AG04450 (cell line): ENCODE measurements at regions not wholly inside any gene's neighbourhood (a gene's known extent, or its start where the extent isn't known, plus 50 kb on each side); places are given as distances from the start of the nearest gene placed in this dataset.
"Not testable (repeated sequence)": the region's sequence is repeated elsewhere in the genome, so short reads cannot be mapped to it uniquely, and the experiment has no call there.

ENCODE experiments used
- CTCF ChIA-PET: fragments of 300-600, 350-600 bp; formaldehyde crosslinking; extraction: SDS; loops from one replicate; lab custom pipeline; 2022; ENCODE audit warnings: antibody characterized with exemption, inconsistent platforms; lab: Charles Lee
- POLR2A ChIA-PET: fragments of 350-600 bp; formaldehyde crosslinking; extraction: SDS; loops from one replicate; lab custom pipeline; 2021; ENCODE audit warnings: antibody characterized with exemption, inconsistent platforms; lab: Yijun Ruan, JAX
- DNase-seq: peaks from one replicate; pipeline ENCODE4 v3.0.0-alpha.2; 2011; ENCODE audit warnings: low read depth, low spot score
- H3K27ac ChIP-seq: one replicate; pipeline ENCODE4 v1.5.1; 2012; ENCODE audit warnings: low read depth, low read length, control low read depth
- H3K27me3 ChIP-seq: one replicate; pipeline ENCODE4 v1.6.0; 2012; ENCODE audit warnings: low read length; ENCODE audit not compliant: control insufficient read depth, insufficient read depth
- H3K4me3 ChIP-seq: 2 replicates; pipeline ENCODE4 v1.5.1; 2011; ENCODE audit warnings: mild to moderate bottlenecking, low read depth, low read length, control low read depth
- H3K9me3 ChIP-seq: 2 replicates; pipeline ENCODE4 v1.5.1; 2012; ENCODE audit warnings: low read length; ENCODE audit not compliant: control insufficient read depth, insufficient read depth
- CTCF ChIP-seq: IDR thresholded peaks from 2 replicates; pipeline ENCODE4 v1.5.1; 2011; ENCODE audit warnings: low read depth, low read length, control low read depth, inconsistent platforms

GRCh38 chr5:92835712-92836111 is 745.3 kb downstream of the NR2F1-AS1 start:
- ChIA-PET CTCF (interaction anchor here (1.2 kb wide), 1 partner anchor 148 kb away, joined by 5 read pairs; no protein-coding TSS in a partner anchor), POLR2A (interaction anchor here (0.8 kb wide), 1 partner anchor 15 kb away, joined by 3 read pairs; no protein-coding TSS in a partner anchor)
- Histone ChIP-seq H3K4me3 (no peak overlapping the region), H3K27me3 (no peaks in the 10 kb centered on the region), H3K9me3 (peaks cover 8% of the 10 kb centered on the region), H3K27ac (no peak overlapping the region)
- TF ChIP-seq CTCF: no peak
- DNase-seq: no peak

GRCh38 chr5:92823551-92823950 is 757.5 kb downstream of the NR2F1-AS1 start:
- POLR2A ChIA-PET, H3K27ac ChIP-seq, DNase-seq, CTCF ChIA-PET, H3K9me3 ChIP-seq, H3K4me3 ChIP-seq, H3K27me3 ChIP-seq: not testable (repeated sequence)

- no peak for DNase-seq
- no peak for TF ChIP-seq CTCF
- Histone ChIP-seq H3K4me3 (no peak overlapping the region), H3K9me3 (no peaks in the 10 kb centered on the region), H3K27ac (no peak overlapping the region), H3K27me3 (no peaks in the 10 kb centered on the region)
- ChIA-PET CTCF (no interaction called here), POLR2A (no interaction called here)
Measured at GRCh38 chr5:92822183-92822582, 758.8 kb downstream of the NR2F1-AS1 start.

- no peak for DNase-seq
- H3K27ac ChIP-seq: no peak overlapping the region
- no peaks in the 10 kb centered on the region for H3K9me3 ChIP-seq
- POLR2A ChIA-PET: no interaction called here
- no peaks in the 10 kb centered on the region for H3K27me3 ChIP-seq
- no peak for TF ChIP-seq CTCF
- CTCF ChIA-PET: interaction anchor here (0.7 to 0.9 kb wide), 2 partner anchors 36 to 788 kb away, joined by 3 read pairs; no protein-coding TSS in a partner anchor
- no peak overlapping the region for H3K4me3 ChIP-seq
Measured at GRCh38 chr5:92809855-92810465, 771.1 kb downstream of the NR2F1-AS1 start.

- Histone ChIP-seq H3K4me3 (no peak overlapping the region), H3K9me3 (no peaks in the 10 kb centered on the region), H3K27ac (no peak overlapping the region), H3K27me3 (no peaks in the 10 kb centered on the region)
- TF ChIP-seq CTCF: no peak
- POLR2A ChIA-PET: no interaction called here
- DNase-seq: no peak
- CTCF ChIA-PET: no interaction called here
Measured at GRCh38 chr5:92808474-92808873, 772.5 kb downstream of the NR2F1-AS1 start.
